ENCODE measurements at regions not wholly inside any gene's neighbourhood (a gene's known extent, or its start where the extent isn't known, plus 50 kb on each side); places are given as distances from the start of the nearest gene placed in this dataset.

DNA sequence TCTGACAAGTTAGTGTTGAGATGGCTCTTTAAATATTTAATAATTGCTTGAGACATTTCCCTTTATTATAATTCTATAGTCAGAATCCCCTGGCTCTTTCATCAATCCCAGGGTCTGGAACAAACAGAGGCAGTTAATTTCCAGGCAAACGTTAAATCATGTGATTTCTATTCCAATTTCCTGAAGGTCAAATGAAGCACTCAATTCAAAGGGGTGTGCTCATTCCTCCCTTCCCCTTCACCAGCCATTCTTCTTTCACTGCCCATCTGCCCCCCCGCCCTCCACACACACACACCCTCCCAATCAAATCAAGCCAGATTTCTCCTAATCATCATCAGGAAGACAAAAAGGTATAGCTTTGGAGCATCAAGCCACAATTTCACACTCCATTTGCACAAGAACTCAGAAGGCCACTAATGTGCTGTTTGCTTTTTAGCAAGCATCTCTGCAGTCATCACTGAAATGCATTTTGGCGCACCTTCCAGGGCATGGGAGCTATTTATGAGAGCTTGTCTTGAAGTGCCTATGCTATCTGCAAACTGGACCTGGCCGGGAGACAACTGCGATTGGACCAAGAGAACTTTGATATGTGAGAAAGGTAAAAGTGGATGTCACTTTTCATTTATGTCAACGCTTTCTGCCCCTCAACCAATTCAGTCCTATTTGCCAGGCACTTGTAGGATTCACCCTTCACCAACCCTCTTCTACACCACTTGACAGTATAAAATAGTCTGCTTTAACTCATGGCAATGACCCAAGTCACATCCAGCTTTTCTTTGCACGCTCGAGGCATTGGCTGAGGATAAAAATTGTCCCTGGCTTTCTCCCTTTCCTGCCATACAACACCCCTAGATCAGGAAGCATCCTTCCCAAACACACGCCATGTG is 315.1 kb upstream of the API5 start:
- no peak for TF ChIP-seq CTCF (IDR thresholded peaks at IDR 0.05)
- no peak for TF ChIP-seq POLR2A (IDR thresholded peaks at IDR 0.05)
- no peak for TF ChIP-seq EP300 (IDR thresholded peaks at IDR 0.05)
